IPS DF 6.9 (cell line): ENCODE measurements at regions not wholly inside any gene's neighbourhood (a gene's known extent, or its start where the extent isn't known, plus 50 kb on each side); places are given as distances from the start of the nearest gene placed in this dataset.

Experiments
- DNase-seq: peaks from one replicate; pipeline ENCODE4 v3.0.0-alpha.2; 2013; ENCODE audit warnings: low read depth, low spot score
- H3K27ac ChIP-seq: one replicate; pipeline ENCODE4 v1.5.1; 2013; ENCODE audit warnings: low read length, control low read depth
- H3K27me3 ChIP-seq: 2 replicates; pipeline ENCODE4 v1.6.1; 2013; ENCODE audit warnings: mild to moderate bottlenecking, low read length; ENCODE audit not compliant: control insufficient read depth, insufficient read depth
- H3K36me3 ChIP-seq: 2 replicates; pipeline ENCODE4 v1.6.1; 2013; ENCODE audit warnings: low read length; ENCODE audit not compliant: control insufficient read depth, insufficient read depth
- H3K4me1 ChIP-seq: 2 replicates; pipeline ENCODE4 v1.6.1; 2013; ENCODE audit warnings: low read length; ENCODE audit not compliant: control insufficient read depth, insufficient read depth
- H3K4me3 ChIP-seq: 2 replicates; pipeline ENCODE4 v1.5.1; 2013; ENCODE audit warnings: mild to moderate bottlenecking, low read length
- H3K9me3 ChIP-seq: 2 replicates; pipeline ENCODE4 v1.6.1; 2013; ENCODE audit warnings: low read length, inconsistent platforms; ENCODE audit not compliant: control insufficient read depth, insufficient read depth
- WGBS: extraction: QIAGEN DNeasy Blood & Tissue Kit; methylation state at CpG from one replicate; pipeline ENCODE4 v1.1.7; 2013; ENCODE audit warnings: mixed read lengths, missing lambda C conversion rate; ENCODE audit not compliant: insufficient read length, insufficient coverage; 5-methylcytosine and 5-hydroxymethylcytosine counted together

- no CpG with 5 or more reads among the region's 5 CpGs for WGBS
- no peaks in the 10 kb centered on the region for H3K27me3 ChIP-seq
- DNase-seq: no peak
- H3K4me1 ChIP-seq: no peaks in the 10 kb centered on the region; the same call in 1 of the 2 replicates
- H3K9me3 ChIP-seq: no peaks in the 10 kb centered on the region
- no peaks in the 10 kb centered on the region for H3K36me3 ChIP-seq
- no peak overlapping the region for H3K27ac ChIP-seq
- no peak overlapping the region for H3K4me3 ChIP-seq
These were observed 203.4 kb downstream of the TMX1 start for GRCh38 chr14:51443195-51444018.

GRCh38 chr14:51444353-51445000 is 204.4 kb downstream of the TMX1 start:
- H3K4me3 ChIP-seq: no peak overlapping the region
- H3K36me3 ChIP-seq: no peaks in the 10 kb centered on the region
- H3K4me1 ChIP-seq: no peaks in the 10 kb centered on the region; the same call in 1 of the 2 replicates
- no peak overlapping the region for H3K27ac ChIP-seq
- no peaks in the 10 kb centered on the region for H3K9me3 ChIP-seq
- no peak for DNase-seq
- H3K27me3 ChIP-seq: no peaks in the 10 kb centered on the region
- no CpG with 5 or more reads among the region's 9 CpGs for WGBS

GRCh38 chr14:51445001-51445390 is 204.9 kb downstream of the TMX1 start:
- Histone ChIP-seq H3K4me1 (no peaks in the 10 kb centered on the region; the same call in 1 of the 2 replicates), H3K27ac (no peak overlapping the region), H3K27me3 (no peaks in the 10 kb centered on the region), H3K4me3 (no peak overlapping the region), H3K9me3 (no peaks in the 10 kb centered on the region), H3K36me3 (no peaks in the 10 kb centered on the region)
- WGBS: no CpG with 5 or more reads among the region's 3 CpGs
- DNase-seq: no peak

GRCh38 chr14:51446771-51447170 is 204.9 kb upstream of the FRMD6 start:
- WGBS: no CpG with 5 or more reads among the region's 3 CpGs
- no peaks in the 10 kb centered on the region for H3K4me1 ChIP-seq
- no peaks in the 10 kb centered on the region for H3K27me3 ChIP-seq

GRCh38 chr14:51447411-51447810 is 204.3 kb upstream of the FRMD6 start:
- Histone ChIP-seq H3K4me3 (no peak overlapping the region), H3K9me3 (no peaks in the 10 kb centered on the region), H3K36me3 (no peaks in the 10 kb centered on the region), H3K27ac (no peak overlapping the region), H3K4me1 (no peaks in the 10 kb centered on the region), H3K27me3 (no peaks in the 10 kb centered on the region)
- DNase-seq: no peak
- no CpG with 5 or more reads among the region's 4 CpGs for WGBS

More at GRCh38 chr14:51446771-51447170, 204.9 kb upstream of the FRMD6 start:
- Histone ChIP-seq H3K9me3 (no peaks in the 10 kb centered on the region), H3K27ac (no peak overlapping the region), H3K36me3 (no peaks in the 10 kb centered on the region), H3K4me3 (no peak overlapping the region)
- no peak for DNase-seq

GRCh38 chr14:51448831-51449670 is 202.7 kb upstream of the FRMD6 start:
- no peaks in the 10 kb centered on the region for H3K36me3 ChIP-seq
- no peak overlapping the region for H3K4me3 ChIP-seq
- H3K27me3 ChIP-seq: no peaks in the 10 kb centered on the region
- no peak for DNase-seq
- no peaks in the 10 kb centered on the region for H3K9me3 ChIP-seq
- H3K4me1 ChIP-seq: no peaks in the 10 kb centered on the region
- H3K27ac ChIP-seq: no peak overlapping the region
- no CpG with 5 or more reads among the region's 2 CpGs for WGBS

GRCh38 chr14:51449681-51450080 is 202.0 kb upstream of the FRMD6 start:
- Histone ChIP-seq H3K27me3 (no peaks in the 10 kb centered on the region), H3K4me1 (no peaks in the 10 kb centered on the region), H3K36me3 (no peaks in the 10 kb centered on the region), H3K27ac (no peak overlapping the region), H3K9me3 (no peaks in the 10 kb centered on the region), H3K4me3 (no peak overlapping the region)
- no CpG with 5 or more reads among the region's 1 CpG for WGBS
- no peak for DNase-seq

- no peaks in the 10 kb centered on the region for H3K27me3 ChIP-seq
- H3K27ac ChIP-seq: no peak overlapping the region
- H3K4me3 ChIP-seq: no peak overlapping the region
- WGBS: no CpG with 5 or more reads among the region's 4 CpGs
- no peak for DNase-seq
- no peaks in the 10 kb centered on the region for H3K9me3 ChIP-seq
- no peaks in the 10 kb centered on the region for H3K36me3 ChIP-seq
- no peaks in the 10 kb centered on the region for H3K4me1 ChIP-seq
These were observed 200.1 kb upstream of the FRMD6 start for GRCh38 chr14:51451561-51451960.

GRCh38 chr14:51453869-51454268 is 197.8 kb upstream of the FRMD6 start:
- H3K4me3 ChIP-seq: no peak overlapping the region
- no peaks in the 10 kb centered on the region for H3K4me1 ChIP-seq
- H3K36me3 ChIP-seq: no peaks in the 10 kb centered on the region
- no peak overlapping the region for H3K27ac ChIP-seq
- no CpG with 5 or more reads among the region's 8 CpGs for WGBS
- no peaks in the 10 kb centered on the region for H3K9me3 ChIP-seq
- no peaks in the 10 kb centered on the region for H3K27me3 ChIP-seq
- no peak for DNase-seq

- WGBS: no CpG with 5 or more reads among the region's 1 CpG
- no peak overlapping the region for H3K27ac ChIP-seq
- no peak for DNase-seq
These were observed 197.4 kb upstream of the FRMD6 start for GRCh38 chr14:51454351-51454750.

More at GRCh38 chr14:51454351-51454750, 197.4 kb upstream of the FRMD6 start:
- Histone ChIP-seq H3K4me1 (no peaks in the 10 kb centered on the region), H3K4me3 (no peak overlapping the region), H3K36me3 (no peaks in the 10 kb centered on the region), H3K9me3 (no peaks in the 10 kb centered on the region), H3K27me3 (no peaks in the 10 kb centered on the region)
